GM20431 (cell line): ENCODE measurements at regions not wholly inside any gene's neighbourhood (a gene's known extent, or its start where the extent isn't known, plus 50 kb on each side); places are given as distances from the start of the nearest gene placed in this dataset.
"Not testable (repeated sequence)": the region's sequence is repeated elsewhere in the genome, so short reads cannot be mapped to it uniquely, and the experiment has no call there.

ENCODE experiments used
- in situ Hi-C: fragments of 300-500 bp; cut with MseI, MboI; formaldehyde crosslinking; loops from one replicate; pipeline ENCODE4 v1.15.0; 2020; ENCODE audit warnings: low sequenced_read_pairs; ENCODE audit not compliant: unreplicated experiment

DNA sequence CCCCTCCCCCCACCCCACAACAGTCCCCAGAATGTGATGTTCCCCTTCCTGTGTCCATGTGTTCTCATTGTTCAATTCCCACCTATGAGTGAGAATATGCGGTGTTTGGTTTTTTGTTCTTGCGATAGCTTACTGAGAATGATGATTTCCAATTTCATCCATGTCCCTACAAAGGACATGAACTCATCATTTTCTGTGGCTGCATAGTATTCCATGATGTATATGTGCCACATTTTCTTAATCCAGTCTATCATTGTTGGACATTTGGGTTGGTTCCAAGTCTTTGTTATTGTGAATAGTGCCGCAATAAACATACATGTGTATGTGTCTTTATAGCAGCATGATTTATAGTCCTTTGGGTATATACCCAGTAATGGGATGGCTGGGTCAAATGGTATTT is 308.2 kb downstream of the ZNF536 start:
- in situ Hi-C loops = not testable (repeated sequence)

DNA sequence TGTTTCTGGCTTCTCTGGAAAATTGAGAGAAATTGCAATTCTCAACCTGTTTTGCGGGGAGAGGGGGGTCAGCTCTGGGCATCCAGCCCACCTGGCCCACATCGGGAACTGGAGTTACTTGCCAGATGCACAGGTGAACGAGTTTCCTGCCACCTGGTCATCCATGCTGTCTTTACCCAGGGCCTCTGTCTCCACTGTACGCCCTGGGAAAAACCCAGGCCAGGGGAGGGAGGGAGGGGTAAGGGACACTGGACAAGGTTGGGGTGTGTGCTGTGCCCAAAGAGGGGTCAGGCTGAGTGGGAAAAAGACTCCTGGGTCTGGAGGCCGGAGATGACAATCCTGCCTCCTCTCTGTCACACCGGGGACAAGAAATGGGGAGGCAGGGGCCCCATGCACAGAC is 307.6 kb downstream of the ZNF536 start:
- in situ Hi-C loops = loop anchor here (10.0 kb wide), 1 partner anchor 1555 kb away; no protein-coding TSS in a partner anchor

DNA sequence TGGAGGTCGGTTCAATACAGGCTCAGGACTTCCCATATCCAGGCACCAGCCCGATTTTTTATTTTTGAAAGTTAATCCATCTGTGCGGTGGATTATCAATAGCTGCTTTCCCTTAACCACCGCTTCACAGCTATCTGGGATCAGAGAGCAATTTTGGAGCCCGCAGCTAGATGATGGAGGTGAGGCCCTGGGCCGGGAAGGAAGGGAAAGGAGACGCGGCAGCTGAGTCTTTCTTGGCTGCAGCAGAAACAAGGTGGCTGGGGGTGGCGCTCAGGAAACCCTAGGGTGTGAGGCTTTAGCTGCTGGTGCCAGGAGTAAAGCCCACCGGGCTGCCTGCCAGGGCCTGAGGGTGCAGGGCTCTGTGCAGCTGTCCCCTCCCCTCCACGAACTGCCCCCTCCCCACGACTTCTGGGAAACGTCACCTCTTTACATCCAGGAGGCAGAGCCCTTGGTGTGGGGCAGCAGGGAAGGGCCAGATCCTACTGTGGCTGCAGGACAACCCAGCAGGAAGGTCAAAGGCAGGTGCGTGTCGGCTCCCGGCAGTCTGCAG is 307.0 kb downstream of the ZNF536 start:
- in situ Hi-C loops = loop anchor here (10.0 kb wide), 1 partner anchor 1556 kb away; no protein-coding TSS in a partner anchor

DNA sequence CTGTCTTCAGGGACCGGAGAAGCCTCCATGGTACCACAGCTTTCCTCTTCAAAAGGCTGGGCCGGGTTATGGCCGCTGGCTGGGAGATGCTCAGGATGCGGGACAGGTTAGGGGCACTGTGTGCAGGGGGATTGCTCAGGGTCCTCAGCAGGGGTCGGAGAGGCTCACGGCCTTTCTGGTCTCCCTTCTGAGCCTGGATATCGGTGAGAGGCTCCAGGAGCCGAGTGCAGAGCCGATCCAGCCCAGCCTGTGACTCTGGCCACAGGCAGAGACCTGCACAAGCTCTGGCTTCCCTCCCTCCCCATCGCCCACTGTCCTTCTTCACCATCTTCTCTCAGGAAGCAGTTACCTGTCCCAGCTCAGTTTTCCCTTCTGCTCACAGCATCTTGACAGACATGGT is 306.0 kb downstream of the ZNF536 start:
- in situ Hi-C loops = loop anchor here (10.0 kb wide), 1 partner anchor 1557 kb away; no protein-coding TSS in a partner anchor

DNA sequence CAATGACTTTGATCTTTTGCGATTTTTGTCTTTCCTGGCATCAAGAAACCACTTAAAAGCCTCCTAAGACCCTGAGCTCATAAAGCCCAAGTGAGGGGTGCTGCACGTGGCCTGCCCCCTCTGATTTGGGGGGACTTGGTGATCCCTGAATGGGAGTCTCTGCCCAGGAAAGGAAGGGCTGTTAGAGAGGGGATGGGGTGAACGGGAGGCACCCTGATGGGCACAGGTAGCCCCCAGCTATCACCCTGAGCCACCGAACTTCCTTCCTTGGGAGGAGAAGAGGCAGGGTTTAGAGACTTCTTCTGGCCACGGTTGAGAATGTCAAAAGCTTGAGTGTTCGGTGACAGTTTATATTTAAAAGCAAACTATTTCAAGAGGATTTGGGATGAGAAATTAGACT is 305.5 kb downstream of the ZNF536 start:
- in situ Hi-C loops = loop anchor here (10.0 kb wide), 1 partner anchor 1557 kb away; no protein-coding TSS in a partner anchor

DNA sequence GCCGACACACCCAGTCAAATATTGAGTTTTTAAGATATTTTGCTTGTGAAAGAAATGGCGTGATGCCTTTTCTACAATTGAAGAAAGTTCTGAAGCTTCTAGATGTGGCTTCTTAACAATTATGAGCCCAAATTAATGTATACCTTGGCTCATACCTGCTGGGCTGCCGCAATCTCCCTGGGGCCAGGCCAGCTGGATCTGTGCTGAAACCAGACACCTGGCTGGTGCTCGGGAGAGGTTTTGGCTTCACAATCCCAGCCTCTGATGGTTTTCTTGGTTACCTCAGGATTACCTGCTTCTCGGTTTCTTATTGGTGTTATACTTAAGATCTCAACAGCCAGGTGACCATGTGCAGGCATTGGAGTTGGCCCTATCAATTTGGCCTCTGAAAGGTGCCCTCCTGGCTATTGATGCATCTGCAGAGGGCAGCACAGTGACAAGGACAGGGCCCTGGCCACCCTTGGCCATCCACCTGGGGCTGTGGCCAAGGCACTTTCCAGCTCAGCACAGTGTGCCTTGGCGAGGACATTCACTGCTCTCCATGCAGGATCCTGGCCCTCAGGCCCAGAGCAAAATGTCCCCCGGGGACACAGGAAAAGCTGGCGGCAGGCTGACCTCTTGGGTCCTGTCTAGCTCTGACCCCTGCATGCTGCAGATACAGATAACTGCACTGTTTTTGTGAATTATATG is 305.0 kb downstream of the ZNF536 start:
- in situ Hi-C loops = loop anchor here (10.0 kb wide), 1 partner anchor 1558 kb away; no protein-coding TSS in a partner anchor

DNA sequence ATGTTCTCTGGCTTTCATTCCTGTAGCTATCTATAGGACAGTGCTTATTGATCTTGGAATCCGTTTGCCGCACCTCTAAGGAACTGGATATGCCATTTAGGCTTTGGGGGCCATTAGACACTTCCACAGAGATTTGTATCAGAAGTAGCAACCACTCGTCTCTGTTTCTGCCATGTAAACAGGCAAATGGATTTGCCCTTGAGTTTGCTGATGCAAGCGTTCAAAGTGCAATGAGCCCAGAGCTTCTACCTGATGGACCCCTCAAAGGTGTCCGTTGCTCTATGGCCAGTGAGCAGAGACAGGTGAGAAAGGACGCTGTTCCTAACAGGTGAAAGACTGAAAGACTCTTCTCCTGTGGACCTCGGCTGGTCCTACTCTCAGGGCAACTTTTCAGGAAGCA is 302.9 kb downstream of the ZNF536 start:
- in situ Hi-C loops = loop anchor here (10.0 kb wide), 1 partner anchor 1560 kb away; no protein-coding TSS in a partner anchor

DNA sequence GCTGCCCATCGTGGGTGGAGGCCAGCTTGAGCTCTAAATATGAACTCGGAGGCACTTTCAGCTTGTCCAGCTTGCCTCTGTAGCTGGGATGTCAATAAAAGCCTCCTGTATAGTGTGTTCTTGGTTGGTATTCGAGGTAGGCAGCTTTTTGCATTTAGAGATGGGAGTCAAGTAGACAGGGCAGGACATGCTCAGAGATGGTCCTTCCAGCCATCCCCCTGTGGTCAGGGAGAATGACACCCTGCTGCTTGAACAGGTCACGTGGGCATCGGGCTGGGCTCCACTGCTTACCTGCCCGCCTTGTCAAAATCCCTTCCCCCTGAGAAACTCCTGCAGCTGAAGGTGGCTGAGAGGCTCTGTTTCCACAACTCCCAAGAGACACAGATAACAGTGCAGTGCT is 302.5 kb downstream of the ZNF536 start:
- in situ Hi-C loops = loop anchor here (10.0 to 25.0 kb wide), 2 partner anchors 937 to 1560 kb away; no protein-coding TSS in a partner anchor

DNA sequence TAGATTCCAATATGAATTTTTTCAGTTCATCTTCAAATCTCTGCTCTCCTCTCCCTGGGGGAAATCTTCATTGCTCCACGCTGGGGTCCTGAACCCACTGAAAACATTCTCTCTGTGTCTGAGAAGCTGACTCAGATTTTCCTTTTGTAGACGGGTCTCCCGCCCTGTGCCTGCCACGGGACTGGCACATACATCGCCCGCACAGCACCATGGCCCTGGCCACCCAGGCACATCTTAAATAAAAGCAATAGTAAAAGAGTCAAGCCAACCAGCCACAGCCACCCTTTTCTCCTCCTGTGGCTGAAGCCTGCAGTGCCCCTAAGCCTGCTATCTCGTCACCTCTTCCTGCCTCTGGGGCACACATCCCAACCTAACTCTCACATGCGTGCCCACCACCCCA is 301.2 kb downstream of the ZNF536 start:
- in situ Hi-C loops = loop anchor here (10.0 to 25.0 kb wide), 2 partner anchors 936 to 1561 kb away; no protein-coding TSS in a partner anchor

DNA sequence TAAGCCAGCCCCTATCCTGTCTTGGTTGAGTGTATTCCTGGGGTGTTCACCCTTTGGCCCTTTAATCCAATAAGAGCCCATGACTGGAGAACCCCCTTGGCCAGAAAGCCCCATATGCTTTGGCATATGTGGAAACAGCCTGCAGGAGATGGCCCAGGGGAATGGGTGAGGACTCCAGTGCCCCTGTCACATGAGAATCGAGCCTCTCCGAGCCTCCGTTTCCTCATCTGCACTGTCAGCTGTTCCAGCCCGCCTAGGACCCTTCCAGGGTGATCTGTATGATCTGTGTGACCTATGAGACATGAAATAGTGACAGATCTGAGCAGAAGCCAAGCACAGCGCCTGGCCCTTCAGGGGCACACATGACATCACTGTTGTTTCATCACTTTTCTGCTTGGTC is 300.7 kb downstream of the ZNF536 start:
- in situ Hi-C loops = loop anchor here (10.0 to 25.0 kb wide), 2 partner anchors 936 to 1562 kb away; no protein-coding TSS in a partner anchor

DNA sequence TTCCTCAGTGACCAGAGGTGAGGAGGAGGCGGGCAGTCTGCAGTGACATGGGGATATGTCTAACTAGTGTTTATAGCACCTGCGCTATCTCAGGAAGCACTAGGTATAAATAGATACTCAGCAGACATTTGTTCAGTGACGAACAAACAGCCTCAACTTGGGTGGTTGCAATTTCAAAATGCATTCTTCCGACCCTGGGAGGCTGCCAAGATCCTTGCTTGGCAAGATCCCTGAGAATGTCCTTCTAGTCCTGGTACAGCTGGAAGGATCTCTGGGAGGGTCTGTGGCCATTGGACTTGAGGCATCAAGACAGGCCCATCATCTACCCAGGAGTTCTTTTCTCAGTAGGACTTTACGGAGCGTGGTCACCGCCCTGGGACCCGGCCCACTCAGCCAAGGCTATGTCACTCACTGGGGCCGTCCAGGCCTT is 299.5 kb downstream of the ZNF536 start:
- in situ Hi-C loops = loop anchor here (10.0 to 25.0 kb wide), 2 partner anchors 934 to 1563 kb away; no protein-coding TSS in a partner anchor

DNA sequence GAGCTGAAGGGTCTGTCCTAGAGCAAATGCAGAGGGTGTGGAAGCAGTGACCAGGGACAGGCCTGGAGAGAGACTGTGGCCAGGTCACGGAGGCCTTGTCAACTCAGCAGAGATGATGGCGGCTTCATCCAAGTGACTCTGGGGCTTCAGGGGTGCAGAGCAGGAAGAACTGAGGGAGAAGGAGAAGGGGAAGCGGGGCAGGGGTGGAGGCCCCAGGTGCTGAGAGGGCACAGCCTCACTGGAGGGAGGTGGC is 299.1 kb downstream of the ZNF536 start:
- in situ Hi-C loops = loop anchor here (10.0 to 25.0 kb wide), 2 partner anchors 934 to 1564 kb away; no protein-coding TSS in a partner anchor

DNA sequence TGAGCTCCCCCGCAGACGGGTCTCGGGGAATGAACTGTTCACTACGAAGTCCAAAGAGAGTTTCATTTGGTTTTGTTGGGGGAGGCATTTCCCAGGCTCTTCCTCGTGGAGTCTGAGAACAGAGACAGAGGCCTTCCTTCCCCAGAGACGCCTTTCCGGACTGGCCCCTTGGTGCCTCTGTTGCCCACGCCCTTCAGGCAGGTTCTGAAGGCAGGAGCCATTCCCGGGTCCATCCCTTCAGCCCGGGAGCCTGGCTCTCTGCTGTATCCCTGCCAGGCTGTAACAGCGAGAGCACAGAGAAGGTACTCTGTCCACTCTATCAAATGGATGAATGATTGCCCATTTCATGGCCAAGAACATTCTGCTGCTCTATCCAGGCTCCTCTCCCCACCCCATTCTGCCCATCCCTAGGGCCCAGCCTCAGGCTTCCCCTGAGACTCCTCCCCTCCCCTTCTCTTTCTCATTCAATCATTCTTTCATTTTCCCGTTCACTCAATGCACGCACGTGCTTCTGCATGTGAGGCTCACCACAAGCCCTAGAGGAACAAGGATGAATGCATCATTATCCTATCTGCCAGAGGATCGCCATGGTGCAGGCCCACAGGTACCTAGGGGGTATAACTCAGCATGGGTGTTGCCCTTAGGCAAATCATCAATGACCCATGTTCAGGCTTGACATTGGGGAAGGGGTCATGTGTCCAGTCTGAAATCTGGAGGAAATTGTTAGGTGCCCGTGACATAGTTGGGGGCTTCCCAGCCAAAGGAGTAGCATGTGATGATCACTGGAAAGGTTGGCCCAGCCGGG is 298.6 kb downstream of the ZNF536 start:
- in situ Hi-C loops = loop anchor here (10.0 to 25.0 kb wide), 2 partner anchors 933 to 1564 kb away; no protein-coding TSS in a partner anchor

DNA sequence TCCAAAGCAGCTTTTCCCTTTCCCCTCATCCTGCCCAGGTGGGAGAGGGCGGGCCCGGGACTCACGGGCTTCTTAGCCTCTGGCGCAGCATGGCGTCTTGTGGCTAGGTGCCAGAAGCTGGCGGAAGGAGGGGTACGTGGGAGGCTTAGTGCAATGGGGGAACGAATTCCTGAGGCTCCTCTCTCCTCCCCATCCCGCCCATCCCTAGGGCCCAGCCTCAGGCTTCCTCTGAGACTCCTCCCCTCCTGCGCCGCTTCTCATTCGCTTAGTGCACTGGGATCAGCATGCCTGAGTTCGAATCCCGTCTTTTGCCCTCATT is 297.8 kb downstream of the ZNF536 start:
- in situ Hi-C loops = loop anchor here (10.0 to 25.0 kb wide), 2 partner anchors 933 to 1565 kb away; no protein-coding TSS in a partner anchor

DNA sequence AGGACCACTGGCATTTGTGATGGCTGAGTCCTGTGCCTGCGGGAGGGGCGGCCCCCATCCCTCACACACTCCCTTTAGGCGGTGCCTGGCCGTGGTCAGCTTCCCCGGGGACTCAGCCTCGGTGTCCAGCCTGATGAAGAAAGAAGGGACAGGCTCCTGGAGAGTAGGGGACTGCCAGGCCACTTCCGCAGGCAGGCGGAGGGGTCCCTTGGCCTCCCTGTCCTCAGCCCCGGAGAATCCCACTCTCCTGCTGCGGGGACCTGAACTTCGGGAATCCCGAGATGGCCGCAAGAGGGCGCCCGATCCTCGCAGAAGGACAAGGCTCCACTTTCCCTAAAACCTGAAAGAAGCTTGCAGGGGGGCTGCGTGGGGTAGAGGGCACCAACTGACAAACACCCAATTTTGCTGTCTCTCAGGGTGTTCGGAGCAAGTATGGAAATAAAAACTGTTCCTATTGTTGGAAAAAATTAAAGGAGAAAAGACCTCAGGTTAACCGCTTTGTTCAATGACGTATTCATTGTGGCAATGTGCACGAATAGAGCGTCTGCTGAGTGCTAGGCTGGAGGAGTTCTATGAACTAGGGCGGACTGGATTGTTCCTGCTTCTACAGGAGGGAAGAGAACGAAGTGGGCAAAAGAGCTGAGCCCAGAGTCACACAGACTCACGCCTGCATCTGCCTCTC is 297.3 kb downstream of the ZNF536 start:
- in situ Hi-C loops = loop anchor here (10.0 to 25.0 kb wide), 3 partner anchors 932 to 1895 kb away; no protein-coding TSS in a partner anchor

DNA sequence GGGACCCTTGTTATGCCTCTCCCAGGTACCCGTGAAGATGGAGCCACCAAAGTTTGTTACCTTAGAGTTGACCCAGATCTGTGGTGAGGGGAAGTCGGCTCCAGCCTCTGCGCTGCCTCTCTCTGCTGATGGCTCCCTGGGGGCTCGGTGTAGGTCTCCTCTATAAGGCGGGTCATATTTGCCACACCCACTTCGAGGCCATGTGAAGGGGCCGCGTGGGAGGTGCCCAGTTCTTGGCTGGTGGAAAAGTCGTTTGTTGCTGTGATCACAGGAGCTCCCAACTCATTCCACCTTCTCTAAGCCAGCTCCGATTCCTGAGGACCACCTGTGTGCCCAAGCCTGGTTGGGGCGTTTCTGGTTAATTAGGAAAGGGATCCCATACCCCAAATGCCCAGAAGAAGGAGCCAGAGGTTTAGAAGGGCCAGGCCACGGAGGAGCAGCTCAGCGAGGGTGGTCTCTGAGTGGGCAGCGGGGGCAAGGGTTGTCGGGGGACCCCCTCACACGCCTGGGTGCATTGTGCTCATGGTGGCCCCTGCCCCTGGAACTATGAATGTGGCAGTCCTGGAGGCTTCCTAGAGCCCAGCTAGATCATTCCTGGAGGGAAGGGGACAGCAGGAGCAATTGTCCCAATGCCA is 296.5 kb downstream of the ZNF536 start:
- in situ Hi-C loops = loop anchor here (10.0 to 25.0 kb wide), 2 partner anchors 931 to 1896 kb away; no protein-coding TSS in a partner anchor

DNA sequence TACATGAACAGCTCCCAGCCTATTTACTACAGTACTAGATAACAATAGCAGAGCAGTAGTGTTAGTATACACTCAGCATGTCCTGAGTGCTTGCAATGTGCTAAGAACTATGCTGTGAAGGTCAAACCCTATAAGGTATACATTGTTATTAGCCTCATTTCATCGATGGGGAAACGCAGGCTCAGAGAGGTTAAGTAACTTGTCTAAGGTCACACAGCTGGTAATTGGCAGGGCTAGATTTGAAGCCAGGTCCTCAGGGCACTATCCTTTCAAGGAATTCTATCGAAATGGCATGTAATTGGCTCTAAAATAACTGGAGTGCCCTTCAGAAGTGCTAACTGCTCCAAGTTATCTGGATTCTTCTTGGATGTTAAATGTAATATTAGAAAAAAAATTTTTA is 295.6 kb downstream of the ZNF536 start:
- in situ Hi-C loops = loop anchor here (10.0 to 25.0 kb wide), 2 partner anchors 930 to 1897 kb away; no protein-coding TSS in a partner anchor

DNA sequence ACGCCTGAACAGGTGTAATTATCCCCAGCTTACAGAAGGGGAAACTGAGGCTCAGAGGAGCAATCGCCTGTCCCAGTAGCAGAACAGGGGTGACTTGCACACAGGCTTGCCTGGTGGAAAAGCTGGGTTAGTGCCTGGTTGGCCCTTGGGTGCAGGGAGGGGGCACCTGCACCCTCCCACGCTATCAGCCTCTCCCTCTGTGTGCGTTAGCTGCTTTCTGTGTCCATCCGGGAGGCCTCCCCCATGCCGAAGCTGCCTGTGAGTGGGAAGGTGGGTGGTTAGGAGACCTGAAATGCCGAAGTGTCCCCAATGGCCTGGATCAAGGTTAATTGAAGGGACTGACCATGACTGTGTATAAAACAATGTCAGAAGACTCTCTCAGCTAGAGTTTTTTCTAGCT is 295.0 kb downstream of the ZNF536 start:
- in situ Hi-C loops = loop anchor here (10.0 to 25.0 kb wide), 2 partner anchors 930 to 1898 kb away; no protein-coding TSS in a partner anchor

DNA sequence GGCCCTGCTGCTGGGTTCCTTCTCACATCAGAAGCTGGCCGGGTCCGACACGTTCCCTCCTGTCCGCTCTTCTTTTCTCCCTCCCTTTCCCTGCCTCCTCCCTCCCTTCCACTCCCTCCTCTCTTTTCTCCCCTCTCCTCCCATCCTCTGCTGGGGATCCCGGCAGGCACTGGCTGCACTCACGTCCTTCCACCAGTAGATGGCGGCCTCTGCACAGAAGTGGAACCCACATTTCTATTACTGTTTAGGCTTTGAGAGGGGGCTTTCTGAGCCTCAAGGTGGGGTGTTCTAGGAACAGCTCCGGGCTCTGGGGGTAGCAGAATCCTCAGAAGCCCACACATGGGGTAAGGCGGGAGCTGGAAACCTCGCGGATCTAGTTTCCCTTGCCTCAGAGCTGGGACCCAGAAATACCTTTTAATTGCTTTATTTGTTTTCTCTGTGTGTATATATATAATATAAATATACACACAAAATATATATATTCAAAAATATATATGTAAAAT is 294.2 kb downstream of the ZNF536 start:
- in situ Hi-C loops = loop anchor here (10.0 to 25.0 kb wide), 2 partner anchors 929 to 1898 kb away; no protein-coding TSS in a partner anchor
